Germinal center (tissue), 1 donor: ENCODE measurements at regions not wholly inside any gene's neighbourhood (a gene's known extent, or its start where the extent isn't known, plus 50 kb on each side); places are given as distances from the start of the nearest gene placed in this dataset.

Experiments used
- DNase-seq: peaks from one replicate; pipeline ENCODE4 v3.0.0; 2012; ENCODE audit warnings: mixed read lengths, low spot score

DNA sequence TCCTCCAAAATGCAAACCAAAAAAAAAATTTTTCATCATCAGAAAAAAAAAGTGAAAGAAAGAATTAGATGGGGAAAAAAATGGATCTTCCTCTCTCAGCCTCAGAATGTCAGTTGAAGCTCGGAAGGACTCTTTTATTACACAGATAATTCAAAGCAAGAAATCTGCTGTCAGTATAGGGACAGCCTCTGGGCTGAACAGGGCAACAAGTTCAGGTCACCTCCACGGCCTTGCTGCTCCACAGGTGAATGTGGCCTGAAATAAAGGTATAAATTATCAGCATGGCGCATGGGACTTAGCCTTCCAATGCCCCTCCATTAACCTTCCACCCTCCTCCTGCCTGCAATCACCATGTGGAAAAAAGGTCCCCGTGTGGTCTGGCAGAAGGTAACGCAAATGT, 316.8 kb upstream of the POU3F3 start:
- no peak for DNase-seq

DNA sequence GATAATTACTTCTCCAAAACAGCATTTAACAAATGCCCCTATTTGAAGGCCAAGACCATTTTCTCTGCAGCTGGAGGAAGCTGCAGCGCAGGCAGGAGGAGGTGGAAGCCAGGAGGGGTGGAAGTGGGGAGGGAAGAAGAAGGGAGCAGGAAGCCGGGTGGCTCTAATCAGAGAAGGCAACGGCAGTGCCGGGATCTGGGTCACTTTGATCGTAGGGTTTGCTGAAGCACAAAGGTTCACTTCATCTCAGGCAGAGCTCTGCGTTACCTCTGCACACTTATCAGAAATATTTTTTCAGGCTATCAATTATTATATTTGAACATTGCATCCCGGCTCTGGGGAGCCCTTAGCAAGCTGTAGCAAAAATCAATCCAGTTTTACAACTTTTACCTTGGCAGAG, 315.8 kb upstream of the POU3F3 start:
- DNase-seq: no peak

DNA sequence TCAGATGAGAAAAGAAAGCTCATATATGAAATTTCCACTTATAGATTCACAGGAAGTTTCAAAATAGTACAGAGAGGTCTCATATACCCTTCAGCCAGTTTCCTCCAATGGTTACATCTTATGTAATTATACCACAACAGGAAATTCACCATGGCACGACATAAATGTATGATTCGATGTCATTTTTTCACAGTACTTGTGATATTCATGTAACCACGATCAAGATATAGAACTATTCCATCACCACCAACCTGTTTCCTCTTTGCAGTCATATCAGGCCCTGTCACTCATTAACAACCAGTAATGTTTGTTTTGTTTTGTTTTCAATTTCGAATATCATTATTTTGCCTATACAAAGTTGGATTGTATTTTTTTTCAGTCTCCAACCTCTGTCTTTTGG, 314.3 kb upstream of the POU3F3 start:
- no peak for DNase-seq

DNA sequence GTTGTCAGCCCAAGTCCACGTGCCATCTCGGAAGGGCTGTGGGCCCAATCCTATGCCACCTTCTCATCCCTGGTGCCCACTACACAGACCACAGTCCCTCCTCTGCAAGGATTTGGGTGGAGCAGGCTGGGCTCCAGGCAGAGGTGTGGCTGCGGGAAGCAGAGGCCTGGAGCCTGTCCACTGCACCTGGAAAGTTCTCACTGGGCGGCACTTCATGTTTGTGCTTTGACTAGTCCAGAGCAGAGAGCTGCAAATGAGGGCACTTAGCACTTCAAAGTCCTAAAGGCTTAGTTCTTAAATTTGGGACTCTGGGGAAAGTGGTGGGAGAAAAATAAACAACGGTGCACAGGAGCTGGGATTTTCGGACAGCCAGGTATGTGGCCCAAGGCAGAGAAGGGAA, 308.9 kb upstream of the POU3F3 start:
- DNase-seq: no peak

DNA sequence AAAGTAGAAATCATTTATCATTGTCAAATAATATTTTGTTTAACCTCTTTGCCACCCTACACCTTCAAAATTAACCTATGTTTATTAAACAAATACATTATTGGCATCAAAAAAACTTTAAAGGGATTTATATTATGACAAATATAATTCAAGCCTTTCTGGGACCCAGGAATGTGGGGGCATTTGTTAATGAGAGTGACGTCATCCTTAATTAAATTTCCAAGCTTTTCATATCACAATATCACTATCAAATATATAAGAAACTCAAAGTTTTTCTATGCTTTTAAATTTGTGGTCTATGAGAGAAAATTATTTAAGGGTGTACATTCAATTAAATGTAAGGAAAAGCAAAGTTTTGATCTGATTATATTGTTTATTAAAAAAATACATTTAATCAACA, 307.4 kb upstream of the POU3F3 start:
- DNase-seq: no peak

DNA sequence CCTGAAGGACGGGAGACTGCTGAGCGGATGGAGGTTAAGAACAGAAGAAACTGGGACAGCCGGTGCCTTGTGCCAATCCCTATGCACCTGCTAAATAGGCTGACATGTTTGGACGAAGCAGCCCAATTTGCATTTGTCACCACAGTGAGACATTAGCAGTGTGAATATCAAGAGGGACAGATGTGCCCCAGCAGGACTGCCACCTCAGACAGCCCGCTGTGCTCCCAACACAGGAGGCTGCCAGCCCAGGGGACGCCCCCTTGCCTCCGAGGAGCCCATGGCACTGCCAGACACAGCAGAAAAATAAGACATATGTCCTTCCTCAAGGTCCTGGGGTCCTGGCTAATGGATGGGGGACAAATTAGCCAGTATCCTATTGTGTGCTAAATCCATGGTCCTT, 306.7 kb upstream of the POU3F3 start:
- no peak for DNase-seq

DNA sequence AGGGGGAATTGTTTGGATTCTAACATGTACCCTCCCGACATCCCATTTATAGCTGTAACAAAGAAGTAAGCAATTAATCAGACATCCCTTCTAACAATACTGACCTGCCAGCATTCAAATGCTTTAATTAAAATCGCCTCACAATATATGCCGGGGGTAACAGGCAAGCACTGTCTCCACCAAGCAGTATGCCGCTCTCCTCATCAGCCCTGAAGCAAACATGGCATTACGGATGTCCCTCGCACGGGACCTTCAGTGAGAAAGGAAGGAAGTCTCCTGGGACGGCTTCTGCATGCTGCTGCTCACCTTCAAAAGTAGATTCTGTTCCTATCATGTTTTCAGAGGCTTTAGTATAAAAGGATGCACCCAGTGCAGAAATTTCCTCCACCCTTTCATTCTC, 292.7 kb upstream of the POU3F3 start:
- DNase-seq: no peak

DNA sequence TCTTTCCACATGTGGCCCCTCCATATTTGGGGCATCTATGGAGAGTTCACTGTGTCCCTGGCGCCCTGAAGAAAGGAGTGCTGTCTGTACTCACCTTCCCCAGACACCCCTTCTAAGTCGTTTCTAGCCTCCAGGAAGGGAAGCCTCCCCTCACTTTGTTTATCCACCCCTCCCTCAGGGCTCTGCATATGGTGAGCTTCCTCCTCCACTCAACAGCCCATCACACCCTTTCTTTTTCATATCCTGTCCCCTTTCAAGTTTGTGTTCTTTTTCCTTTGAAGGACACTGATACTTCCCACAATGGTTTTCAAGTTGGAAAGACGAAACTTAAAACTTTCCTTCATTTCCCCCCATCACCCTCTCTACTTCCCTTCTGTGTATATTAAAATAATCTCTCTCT, 291.4 kb upstream of the POU3F3 start:
- DNase-seq: no peak

DNA sequence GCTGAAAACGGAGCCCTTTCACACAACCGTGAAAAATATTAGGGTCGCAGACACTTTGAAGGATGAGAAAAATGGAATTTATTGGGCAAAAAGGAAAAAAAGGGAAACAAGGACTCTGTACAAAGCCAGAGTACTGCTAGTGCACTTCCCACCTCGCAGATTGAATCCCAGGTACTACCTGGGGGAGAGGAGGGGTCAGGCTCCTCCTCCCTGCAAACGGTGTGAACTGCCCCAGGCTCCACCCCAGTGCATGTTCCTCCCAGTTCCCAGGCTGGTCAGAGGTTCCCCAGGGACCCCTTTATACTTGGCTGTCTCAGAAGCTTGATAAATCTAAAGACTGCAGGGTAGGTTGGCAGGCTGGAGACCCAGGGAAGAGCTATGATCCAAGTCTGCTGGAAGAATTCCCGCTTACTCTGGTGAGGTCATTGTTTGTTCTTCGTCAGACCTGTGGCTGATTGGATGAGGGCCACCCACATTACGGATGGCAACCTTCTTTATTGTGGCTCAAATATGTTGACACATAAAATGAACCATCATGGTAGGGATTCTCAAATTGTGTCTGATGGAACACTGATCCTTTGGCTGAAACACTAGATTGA, 290.4 kb upstream of the POU3F3 start:
- DNase-seq: no peak

DNA sequence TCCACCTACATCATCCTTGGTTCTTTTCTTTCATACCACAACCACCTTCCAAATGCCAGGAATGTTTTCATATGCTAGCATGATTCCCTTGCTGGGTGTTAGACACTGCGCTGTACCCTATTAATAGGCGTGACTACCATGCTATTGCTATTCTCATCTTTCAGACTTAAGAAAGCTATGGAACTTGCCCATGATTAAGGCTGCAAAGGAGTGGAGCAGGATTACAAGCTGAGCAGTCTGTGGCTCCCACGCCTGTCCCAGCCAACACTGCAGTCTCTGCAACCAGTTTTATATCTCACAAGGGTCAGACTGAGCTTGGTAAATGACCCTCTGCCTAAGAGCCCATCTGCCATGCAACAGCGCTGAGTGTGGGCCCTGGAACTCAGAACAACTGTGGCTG, 285.7 kb upstream of the POU3F3 start:
- DNase-seq: no peak

DNA sequence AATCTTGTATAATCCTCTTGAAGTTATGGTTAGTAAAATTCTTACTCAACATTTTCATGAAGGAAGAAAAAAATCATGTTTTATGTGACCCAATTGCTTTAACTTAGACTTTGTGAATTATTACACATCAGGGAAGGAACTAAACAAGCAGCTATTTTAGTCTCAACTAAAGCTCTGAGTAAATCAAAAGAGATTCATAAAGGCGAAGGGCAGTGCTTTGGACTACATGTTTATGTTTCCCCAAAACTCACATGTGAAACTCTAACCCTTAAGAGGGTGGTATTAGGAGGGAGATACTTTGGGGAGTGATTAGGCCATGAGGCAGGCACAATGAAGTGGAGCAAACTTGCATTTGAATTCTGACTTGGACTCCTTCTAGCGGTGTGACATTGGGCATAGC, 283.7 kb upstream of the POU3F3 start:
- DNase-seq: no peak

DNA sequence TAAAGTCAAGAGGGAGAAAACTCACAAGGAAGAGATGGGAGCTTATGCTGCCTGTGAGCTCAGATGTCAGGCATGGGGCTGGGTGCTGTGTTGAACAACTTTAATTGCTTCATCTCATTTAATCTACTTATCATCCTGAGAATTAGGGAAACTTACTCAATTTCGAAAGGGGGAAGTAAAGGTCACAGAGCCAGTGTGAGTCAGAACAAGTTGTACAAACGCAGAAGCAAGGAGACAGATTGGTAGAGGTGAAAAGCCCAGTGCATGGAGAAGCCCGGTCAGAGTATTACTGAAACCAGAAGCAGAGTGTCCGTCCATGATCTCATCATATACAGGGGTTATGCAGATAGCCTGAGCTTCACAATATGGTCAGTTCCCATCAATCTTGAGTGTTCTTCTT, 281.1 kb upstream of the POU3F3 start:
- DNase-seq: no peak

DNA sequence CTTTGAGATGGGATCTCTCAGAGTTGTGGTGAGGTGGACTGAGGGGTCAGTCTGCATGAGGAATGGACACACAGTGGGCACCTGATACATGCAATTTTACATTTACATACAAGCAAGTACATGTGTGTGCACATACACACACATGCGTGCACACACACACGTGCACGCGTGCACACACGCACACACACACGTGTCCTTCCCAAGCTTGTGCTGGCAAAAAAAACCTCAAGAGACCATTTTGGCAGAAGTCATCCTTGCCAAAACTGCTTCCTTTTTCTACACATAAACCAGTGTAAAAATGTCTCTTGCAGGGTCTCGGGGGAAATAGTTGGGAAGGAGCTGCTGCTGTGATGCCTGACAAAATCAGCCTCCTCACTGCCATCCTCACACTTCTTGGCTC, 279.5 kb upstream of the POU3F3 start:
- DNase-seq: no peak

DNA sequence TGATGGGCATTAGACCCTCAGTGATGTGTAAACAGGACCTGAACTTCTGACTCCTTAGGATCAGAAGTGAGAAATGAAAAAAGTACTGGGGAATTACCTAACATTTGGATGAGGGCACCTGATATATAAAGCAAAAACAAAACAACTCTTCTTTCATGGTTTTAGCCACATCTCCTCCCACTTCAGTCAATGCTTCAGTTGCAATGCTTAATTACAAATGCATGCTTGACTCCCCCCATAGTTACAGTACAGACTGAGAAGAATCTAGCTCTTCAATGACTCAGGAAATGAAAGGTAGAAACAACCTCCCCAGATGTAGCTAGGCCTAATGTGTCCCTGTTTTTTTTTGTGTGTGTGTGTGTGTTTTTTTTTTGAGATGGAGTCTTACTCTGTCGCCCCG, 276.8 kb upstream of the POU3F3 start:
- DNase-seq: no peak

DNA sequence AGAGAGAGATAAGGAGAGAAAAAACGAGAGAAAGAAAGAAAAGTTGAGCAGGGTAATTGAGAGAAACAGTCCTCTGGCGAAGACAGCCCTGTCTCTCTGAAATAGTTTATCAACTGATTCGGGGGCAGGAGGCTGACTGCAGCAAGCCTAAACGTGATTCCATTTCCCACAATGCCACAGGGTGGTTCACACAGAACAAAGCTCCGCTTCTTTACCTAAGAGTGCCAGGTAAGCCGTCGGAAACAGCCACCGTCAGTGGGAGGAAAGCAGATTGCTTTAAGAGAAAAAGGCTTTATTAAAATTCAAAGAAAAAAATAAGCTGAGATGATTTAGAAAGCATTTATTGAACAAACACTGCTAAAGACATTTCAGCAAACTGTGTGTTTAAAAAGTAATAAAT, 271.4 kb upstream of the POU3F3 start:
- DNase-seq: no peak

DNA sequence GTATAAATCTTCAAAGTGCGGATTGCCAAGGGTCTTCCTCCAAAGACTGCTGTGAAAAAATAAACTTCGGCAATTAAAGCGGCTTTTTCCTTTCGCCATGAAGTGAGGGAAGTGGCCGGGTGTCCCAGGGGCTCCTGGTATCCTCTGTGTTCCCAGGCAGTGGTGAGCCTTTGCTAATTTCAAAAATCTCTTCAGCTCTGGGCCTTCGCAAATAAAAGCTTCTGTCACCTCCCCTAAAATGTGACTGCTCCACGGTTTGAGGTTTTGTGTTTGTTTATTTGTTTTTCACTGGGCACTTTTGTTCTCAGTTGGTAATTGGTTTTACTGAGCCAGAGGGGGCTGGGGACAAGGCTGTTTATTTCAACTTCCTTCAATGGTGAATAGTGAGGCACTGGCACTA, 270.1 kb upstream of the POU3F3 start:
- DNase-seq: no peak

DNA sequence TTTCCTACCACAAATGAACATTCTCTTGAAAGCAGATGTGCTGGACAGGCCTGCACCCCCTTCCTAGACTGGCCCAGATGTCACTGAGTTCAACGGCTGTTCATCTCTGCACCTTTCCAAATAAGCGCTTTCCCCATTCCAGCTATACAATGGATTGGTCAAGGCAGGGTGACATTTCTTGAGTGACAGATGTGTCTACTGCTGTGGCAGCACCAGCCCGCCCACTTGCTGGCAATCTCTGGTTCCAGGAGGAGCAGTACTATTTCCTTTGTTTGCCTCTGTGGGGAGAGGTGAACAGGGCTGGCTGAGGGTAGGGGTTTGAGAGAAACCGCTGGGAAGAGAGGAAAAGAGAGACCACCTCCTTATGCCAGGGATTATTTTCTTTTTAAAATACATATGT, 269.5 kb upstream of the POU3F3 start:
- no peak for DNase-seq

DNA sequence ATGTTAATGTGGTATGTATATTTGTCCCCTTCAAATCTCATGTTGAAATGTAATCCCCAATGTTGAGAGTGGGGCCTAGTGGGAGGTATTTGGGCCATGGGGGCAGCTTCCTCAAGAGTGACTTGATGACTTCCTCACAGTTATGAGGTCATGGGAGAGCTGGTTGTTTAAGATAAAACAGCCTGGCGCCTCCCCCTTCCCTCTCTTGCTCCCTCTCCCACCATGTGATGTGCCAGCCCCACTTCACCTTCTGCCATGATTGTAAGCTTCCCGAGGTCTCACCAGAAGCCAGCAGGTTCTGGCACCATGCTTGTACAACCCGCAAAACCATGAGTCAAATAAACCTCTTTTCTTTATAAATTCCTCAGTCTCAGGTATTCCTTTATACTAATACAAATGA, 258.3 kb upstream of the POU3F3 start:
- no peak for DNase-seq

DNA sequence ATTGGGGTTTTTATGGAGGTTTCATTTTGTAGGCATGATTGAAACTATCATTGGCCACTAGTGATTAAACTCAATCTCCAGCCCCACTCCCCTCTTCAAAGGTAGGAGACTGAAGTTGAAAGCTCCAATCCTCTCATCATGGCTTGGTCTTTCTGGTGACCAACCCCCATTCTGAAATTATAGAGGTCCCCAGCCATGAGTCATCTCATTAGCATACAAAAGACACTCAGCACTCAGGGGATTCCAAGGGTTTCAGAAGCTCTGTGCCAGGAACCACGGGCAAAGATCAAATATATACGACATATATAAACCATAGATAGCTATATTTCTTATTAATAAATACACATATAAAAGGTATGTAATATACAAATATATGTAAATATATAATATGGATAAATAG, 256.0 kb upstream of the POU3F3 start:
- DNase-seq: no peak

DNA sequence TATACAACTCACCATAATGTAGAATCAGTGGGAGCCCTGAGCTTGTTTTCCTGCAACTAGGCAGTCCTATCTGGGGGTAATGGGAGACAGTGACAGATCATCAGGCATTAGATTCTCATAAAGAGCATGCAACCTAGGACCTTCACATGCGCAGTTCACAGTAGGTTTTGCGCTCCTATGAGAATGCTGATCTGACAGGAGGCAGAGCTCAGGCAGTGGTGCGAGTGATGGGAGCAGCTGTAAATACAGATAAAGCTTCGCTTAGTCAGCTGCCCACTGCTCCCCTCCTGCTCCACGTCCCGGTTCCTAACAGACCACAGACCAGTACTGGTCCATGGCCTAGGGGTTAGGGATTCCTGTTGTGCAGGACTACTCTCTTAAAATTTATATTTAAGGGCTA, 255.3 kb upstream of the POU3F3 start:
- DNase-seq: no peak

DNA sequence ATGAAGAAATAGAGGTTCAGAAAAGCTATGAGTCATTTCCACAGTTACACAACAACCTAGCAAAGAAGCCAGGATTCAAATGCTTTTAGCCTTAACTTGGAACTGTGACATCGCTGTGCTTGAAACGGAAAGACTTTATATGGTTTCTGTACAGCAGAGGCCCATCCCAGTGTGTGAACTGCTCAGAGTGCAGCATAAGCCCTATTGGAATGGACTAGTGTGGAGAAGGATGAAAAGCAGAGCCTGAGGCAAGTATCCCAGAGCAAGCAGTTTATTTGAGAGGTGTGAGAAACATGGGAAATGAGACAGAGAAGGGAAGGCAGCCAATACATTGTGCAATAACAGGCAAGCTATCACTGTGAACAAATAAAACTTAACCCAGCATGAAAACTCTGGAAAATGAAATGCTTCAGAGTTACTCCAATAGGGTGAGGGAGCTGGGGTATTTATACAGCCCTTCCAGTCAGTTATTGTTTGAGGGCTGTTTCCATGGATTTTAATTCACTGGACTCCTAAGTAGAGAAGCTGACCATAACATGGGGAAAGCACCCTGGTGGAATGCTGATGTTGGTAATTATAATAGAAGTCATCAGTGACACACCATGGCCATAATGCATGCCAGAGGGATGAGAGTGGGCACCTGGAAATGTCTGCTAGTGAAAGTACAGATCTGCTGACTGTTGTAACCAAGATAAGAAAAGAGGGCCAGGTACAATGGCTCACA, 254.0 kb upstream of the POU3F3 start:
- no peak for DNase-seq

DNA sequence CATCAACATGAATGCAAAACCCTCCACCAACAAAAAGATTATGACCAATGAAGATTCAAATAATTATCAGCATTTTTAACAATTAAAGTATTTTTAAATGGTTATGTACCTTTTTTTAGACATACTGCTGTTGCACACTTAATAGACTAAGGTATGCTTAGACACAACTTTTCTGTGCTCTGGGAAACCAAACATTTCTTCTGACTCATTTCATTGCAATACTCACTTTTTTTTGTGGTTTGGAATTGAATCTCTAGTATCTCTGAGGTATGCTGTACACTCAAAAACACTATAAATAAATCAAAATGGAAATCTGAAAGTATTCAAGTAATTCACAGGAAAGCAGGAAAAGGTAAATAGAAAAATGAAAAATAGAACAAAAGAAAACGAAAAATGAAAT, 247.9 kb upstream of the POU3F3 start:
- DNase-seq: no peak

DNA sequence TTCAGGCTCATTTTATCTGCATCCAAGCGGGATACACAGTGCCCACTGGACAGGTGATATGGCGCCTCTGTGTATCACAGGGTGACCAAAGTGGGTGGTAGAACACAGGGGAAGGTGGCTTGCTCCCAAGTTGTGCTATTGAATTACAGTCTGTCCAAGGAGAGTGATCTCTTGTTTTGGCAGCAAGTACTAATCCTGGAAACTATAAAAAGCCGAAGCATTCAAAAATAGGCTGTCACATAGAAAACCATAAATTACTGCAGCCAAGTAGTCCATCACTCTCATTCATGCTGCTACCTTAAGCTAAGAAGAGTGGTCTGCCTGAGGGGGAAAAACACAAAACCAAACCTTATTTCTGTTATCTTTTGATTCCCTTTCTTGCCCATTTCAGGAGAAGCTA, 237.1 kb upstream of the POU3F3 start:
- no peak for DNase-seq

DNA sequence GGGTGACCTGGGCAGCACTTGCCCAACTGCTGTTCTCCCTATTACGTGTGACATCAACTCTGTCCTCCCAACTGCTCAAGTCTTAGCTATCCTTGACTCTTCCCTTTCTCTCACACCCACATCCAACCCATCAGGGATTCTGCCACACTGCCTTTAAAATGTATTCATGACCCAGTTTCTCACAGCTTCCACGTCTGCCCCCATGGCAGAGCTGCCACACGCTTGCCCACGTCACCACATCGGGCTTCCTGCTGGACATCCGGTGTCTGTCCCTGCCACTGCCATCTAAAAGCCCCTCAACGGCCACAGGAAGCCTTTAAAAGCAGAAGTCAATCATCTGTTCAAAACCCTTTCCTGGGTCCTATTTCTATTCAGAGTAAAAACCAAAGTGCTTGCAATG, 233.1 kb upstream of the POU3F3 start:
- no peak for DNase-seq
